ENCODE measurements at regions not wholly inside any gene's neighbourhood (a gene's known extent, or its start where the extent isn't known, plus 50 kb on each side); places are given as distances from the start of the nearest gene placed in this dataset.

GRCh38 chr22:49640366-49641095 lies 187.1 kb downstream of the BRD1 start:
- no peak for DNase-seq (ENCODE audit: low read depth)

GRCh38 chr22:49639956-49640355 lies 187.7 kb downstream of the BRD1 start:
- no peak for DNase-seq (ENCODE audit: low read depth)

- no peak for DNase-seq (ENCODE audit: low read depth)
These were observed 188.9 kb downstream of the BRD1 start for GRCh38 chr22:49638788-49639187.

GRCh38 chr22:49638001-49638400 lies 189.7 kb downstream of the BRD1 start:
- no peak for DNase-seq (ENCODE audit: low read depth)

- no peak for DNase-seq (ENCODE audit: low read depth)
These were observed 190.4 kb downstream of the BRD1 start for GRCh38 chr22:49637255-49637760.

GRCh38 chr22:49636649-49637048 lies 191.0 kb downstream of the BRD1 start:
- no peak for DNase-seq (ENCODE audit: low read depth)

- no peak for DNase-seq (ENCODE audit: low read depth)
These were observed 191.5 kb downstream of the BRD1 start for GRCh38 chr22:49636214-49636613.

GRCh38 chr22:49634006-49634772 lies 193.5 kb downstream of the BRD1 start:
- DNase-seq (ENCODE audit: low read depth), result no peak

GRCh38 chr22:49633010-49633324 lies 194.7 kb downstream of the BRD1 start:
- no peak for DNase-seq (ENCODE audit: low read depth)

GRCh38 chr22:49632199-49633009 lies 195.3 kb downstream of the BRD1 start:
- no peak for DNase-seq (ENCODE audit: low read depth)

GRCh38 chr22:49630448-49630946 lies 197.2 kb downstream of the BRD1 start:
- no peak for DNase-seq (ENCODE audit: low read depth)

- no peak for DNase-seq (ENCODE audit: low read depth)
These were observed 197.9 kb downstream of the BRD1 start for GRCh38 chr22:49629586-49630447.

- no peak for DNase-seq (ENCODE audit: low read depth)
These were observed 198.5 kb downstream of the BRD1 start for GRCh38 chr22:49629261-49629570.

- no peak for DNase-seq (ENCODE audit: low read depth)
These were observed 199.0 kb downstream of the BRD1 start for GRCh38 chr22:49628391-49629260.

- DNase-seq (ENCODE audit: low read depth), result no peak
These were observed 200.2 kb downstream of the BRD1 start for GRCh38 chr22:49627217-49628181.

GRCh38 chr22:49626361-49627216 lies 201.1 kb downstream of the BRD1 start:
- DNase-seq (ENCODE audit: low read depth), result no peak

- no peak for DNase-seq (ENCODE audit: low read depth)
These were observed 203.1 kb downstream of the BRD1 start for GRCh38 chr22:49624421-49625177.

GRCh38 chr22:49623715-49624114 lies 204.0 kb downstream of the BRD1 start:
- no peak for DNase-seq (ENCODE audit: low read depth)
